ENCODE measurements at regions not wholly inside any gene's neighbourhood (a gene's known extent, or its start where the extent isn't known, plus 50 kb on each side); places are given as distances from the start of the nearest gene placed in this dataset.
A peak's percentile ranks its signal among the peaks of the same experiment; 100 is the strongest.

GRCh38 chr9:3732077-3733038 lies 206.6 kb upstream of the RFX3 start:
- DNase-seq, result peak; percentile 80

- no peak for DNase-seq
These were observed 204.7 kb upstream of the RFX3 start for GRCh38 chr9:3730511-3730922.

- no peak for DNase-seq
These were observed 195.3 kb upstream of the RFX3 start for GRCh38 chr9:3721096-3721495.

GRCh38 chr9:3719286-3719685 lies 193.5 kb upstream of the RFX3 start:
- DNase-seq, result no peak

- DNase-seq, result no peak
These were observed 190.6 kb upstream of the RFX3 start for GRCh38 chr9:3716415-3716814.

GRCh38 chr9:3708751-3709150 lies 182.9 kb upstream of the RFX3 start:
- peak; percentile 99 for DNase-seq

GRCh38 chr9:3704890-3705289 lies 179.1 kb upstream of the RFX3 start:
- no peak for DNase-seq

GRCh38 chr9:3700772-3701171 lies 175.0 kb upstream of the RFX3 start:
- DNase-seq, result no peak

GRCh38 chr9:3699883-3700282 lies 174.1 kb upstream of the RFX3 start:
- no peak for DNase-seq

GRCh38 chr9:3698531-3698930 lies 172.7 kb upstream of the RFX3 start:
- DNase-seq, result no peak

GRCh38 chr9:3698076-3698475 lies 172.3 kb upstream of the RFX3 start:
- DNase-seq, result no peak

GRCh38 chr9:3696368-3696767 lies 170.6 kb upstream of the RFX3 start:
- no peak for DNase-seq

- DNase-seq, result no peak
These were observed 166.8 kb upstream of the RFX3 start for GRCh38 chr9:3692606-3693005.

GRCh38 chr9:3689555-3689954 lies 163.8 kb upstream of the RFX3 start:
- DNase-seq, result no peak

- DNase-seq, result no peak
These were observed 161.3 kb upstream of the RFX3 start for GRCh38 chr9:3687145-3687544.

GRCh38 chr9:3682186-3682585 lies 156.4 kb upstream of the RFX3 start:
- no peak for DNase-seq

- DNase-seq, result no peak
These were observed 151.7 kb upstream of the RFX3 start for GRCh38 chr9:3677541-3677940.

- DNase-seq, result no peak
These were observed 151.0 kb upstream of the RFX3 start for GRCh38 chr9:3676766-3677165.

- no peak for DNase-seq
These were observed 150.1 kb upstream of the RFX3 start for GRCh38 chr9:3675946-3676345.

GRCh38 chr9:3674561-3674960 lies 148.8 kb upstream of the RFX3 start:
- DNase-seq, result no peak

- no peak for DNase-seq
These were observed 146.6 kb upstream of the RFX3 start for GRCh38 chr9:3672399-3672798.

- DNase-seq, result no peak
These were observed 138.2 kb upstream of the RFX3 start for GRCh38 chr9:3664044-3664443.

- no peak for DNase-seq
These were observed 136.9 kb upstream of the RFX3 start for GRCh38 chr9:3662671-3663070.

GRCh38 chr9:3660936-3661335 lies 135.1 kb upstream of the RFX3 start:
- DNase-seq, result no peak

- DNase-seq, result no peak
These were observed 133.8 kb upstream of the RFX3 start for GRCh38 chr9:3659647-3660046.

Data from NCI-H1105 treated with DMSO at 0.1 percent for 48 hours (cell line).